WTC11 (cell line): ENCODE measurements at regions not wholly inside any gene's neighbourhood (a gene's known extent, or its start where the extent isn't known, plus 50 kb on each side); places are given as distances from the start of the nearest gene placed in this dataset.

Experiments
- FOXK1 ChIP-seq: sonication (generic); formaldehyde crosslinking; IDR thresholded peaks from 2 replicates; pipeline ENCODE4 v1.8.0; 2022; ENCODE audit warnings: mild to moderate bottlenecking, moderate library complexity, missing genetic modification reagents
- NR2C2 ChIP-seq: sonication (generic); formaldehyde crosslinking; IDR thresholded peaks from 2 replicates; pipeline ENCODE4 v1.8.0; 2022; ENCODE audit warnings: mild to moderate bottlenecking, missing genetic modification reagents
- ZNF138 ChIP-seq: sonication (generic); formaldehyde crosslinking; conservative IDR thresholded peaks from 2 replicates; pipeline ENCODE4 v1.8.1; 2022; ENCODE audit warnings: mild to moderate bottlenecking, moderate library complexity, missing genetic modification reagents
- TF ChIP-seq, protein P1 (sequence below): sonication (generic); formaldehyde crosslinking; IDR thresholded peaks from 2 replicates; pipeline ENCODE4 v1.8.0; 2022; ENCODE audit warnings: mild to moderate bottlenecking, missing genetic modification reagents
- TF ChIP-seq, protein P2 (sequence below): fragments of 200-600 bp; IDR thresholded peaks from 2 replicates; pipeline ENCODE4 v1.8.0; 2022; ENCODE audit warnings: antibody characterized with exemption
- TF ChIP-seq, protein P3 (sequence below): fragments of 250-450 bp; sonication (Bioruptor Pico); IDR thresholded peaks from 2 replicates; pipeline ENCODE4 v1.9.0; 2021; ENCODE audit warnings: mild to moderate bottlenecking, borderline replicate concordance

DNA sequence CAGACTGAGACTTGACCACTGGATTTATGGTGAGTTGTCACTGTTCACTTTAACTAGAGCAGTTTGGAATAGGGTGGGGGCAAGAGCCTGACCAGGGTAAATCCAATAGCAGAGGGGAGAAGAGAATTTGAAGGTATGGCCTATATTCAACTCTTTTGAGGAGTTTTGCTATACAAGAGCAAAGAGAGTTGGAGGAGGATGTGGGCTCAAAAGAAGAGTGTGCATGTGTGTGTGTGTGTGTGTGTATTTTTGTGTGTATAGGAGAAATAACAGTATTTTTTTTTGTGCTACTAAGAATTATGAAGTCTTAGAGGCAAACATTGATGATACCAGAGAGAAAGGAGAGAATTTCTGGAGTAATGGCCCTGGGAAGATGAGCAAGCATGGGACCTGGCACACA, 164.8 kb upstream of the JUN start:
- TF ChIP-seq, protein P1, sequence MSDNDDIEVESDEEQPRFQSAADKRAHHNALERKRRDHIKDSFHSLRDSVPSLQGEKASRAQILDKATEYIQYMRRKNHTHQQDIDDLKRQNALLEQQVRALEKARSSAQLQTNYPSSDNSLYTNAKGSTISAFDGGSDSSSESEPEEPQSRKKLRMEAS, result no peak
- TF ChIP-seq, protein P2, sequence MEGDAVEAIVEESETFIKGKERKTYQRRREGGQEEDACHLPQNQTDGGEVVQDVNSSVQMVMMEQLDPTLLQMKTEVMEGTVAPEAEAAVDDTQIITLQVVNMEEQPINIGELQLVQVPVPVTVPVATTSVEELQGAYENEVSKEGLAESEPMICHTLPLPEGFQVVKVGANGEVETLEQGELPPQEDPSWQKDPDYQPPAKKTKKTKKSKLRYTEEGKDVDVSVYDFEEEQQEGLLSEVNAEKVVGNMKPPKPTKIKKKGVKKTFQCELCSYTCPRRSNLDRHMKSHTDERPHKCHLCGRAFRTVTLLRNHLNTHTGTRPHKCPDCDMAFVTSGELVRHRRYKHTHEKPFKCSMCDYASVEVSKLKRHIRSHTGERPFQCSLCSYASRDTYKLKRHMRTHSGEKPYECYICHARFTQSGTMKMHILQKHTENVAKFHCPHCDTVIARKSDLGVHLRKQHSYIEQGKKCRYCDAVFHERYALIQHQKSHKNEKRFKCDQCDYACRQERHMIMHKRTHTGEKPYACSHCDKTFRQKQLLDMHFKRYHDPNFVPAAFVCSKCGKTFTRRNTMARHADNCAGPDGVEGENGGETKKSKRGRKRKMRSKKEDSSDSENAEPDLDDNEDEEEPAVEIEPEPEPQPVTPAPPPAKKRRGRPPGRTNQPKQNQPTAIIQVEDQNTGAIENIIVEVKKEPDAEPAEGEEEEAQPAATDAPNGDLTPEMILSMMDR, result no peak
- TF ChIP-seq FOXK1 (CRISPR knock-in tag) (no peak), NR2C2 (CRISPR knock-in tag) (no peak), ZNF138 (CRISPR knock-in tag) (no peak)
- TF ChIP-seq, protein P3, sequence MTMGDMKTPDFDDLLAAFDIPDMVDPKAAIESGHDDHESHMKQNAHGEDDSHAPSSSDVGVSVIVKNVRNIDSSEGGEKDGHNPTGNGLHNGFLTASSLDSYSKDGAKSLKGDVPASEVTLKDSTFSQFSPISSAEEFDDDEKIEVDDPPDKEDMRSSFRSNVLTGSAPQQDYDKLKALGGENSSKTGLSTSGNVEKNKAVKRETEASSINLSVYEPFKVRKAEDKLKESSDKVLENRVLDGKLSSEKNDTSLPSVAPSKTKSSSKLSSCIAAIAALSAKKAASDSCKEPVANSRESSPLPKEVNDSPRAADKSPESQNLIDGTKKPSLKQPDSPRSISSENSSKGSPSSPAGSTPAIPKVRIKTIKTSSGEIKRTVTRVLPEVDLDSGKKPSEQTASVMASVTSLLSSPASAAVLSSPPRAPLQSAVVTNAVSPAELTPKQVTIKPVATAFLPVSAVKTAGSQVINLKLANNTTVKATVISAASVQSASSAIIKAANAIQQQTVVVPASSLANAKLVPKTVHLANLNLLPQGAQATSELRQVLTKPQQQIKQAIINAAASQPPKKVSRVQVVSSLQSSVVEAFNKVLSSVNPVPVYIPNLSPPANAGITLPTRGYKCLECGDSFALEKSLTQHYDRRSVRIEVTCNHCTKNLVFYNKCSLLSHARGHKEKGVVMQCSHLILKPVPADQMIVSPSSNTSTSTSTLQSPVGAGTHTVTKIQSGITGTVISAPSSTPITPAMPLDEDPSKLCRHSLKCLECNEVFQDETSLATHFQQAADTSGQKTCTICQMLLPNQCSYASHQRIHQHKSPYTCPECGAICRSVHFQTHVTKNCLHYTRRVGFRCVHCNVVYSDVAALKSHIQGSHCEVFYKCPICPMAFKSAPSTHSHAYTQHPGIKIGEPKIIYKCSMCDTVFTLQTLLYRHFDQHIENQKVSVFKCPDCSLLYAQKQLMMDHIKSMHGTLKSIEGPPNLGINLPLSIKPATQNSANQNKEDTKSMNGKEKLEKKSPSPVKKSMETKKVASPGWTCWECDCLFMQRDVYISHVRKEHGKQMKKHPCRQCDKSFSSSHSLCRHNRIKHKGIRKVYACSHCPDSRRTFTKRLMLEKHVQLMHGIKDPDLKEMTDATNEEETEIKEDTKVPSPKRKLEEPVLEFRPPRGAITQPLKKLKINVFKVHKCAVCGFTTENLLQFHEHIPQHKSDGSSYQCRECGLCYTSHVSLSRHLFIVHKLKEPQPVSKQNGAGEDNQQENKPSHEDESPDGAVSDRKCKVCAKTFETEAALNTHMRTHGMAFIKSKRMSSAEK (CRISPR knock-in tag), result no peak
